SJCRH30 (cell line): ENCODE measurements at regions not wholly inside any gene's neighbourhood (a gene's known extent, or its start where the extent isn't known, plus 50 kb on each side); places are given as distances from the start of the nearest gene placed in this dataset.

Source experiments
- DNase-seq, 2 experiments: peaks; one replicate each; pipeline ENCODE4 v3.0.0-alpha.2; 2015 to 2020
- H3K27ac ChIP-seq: fragments of 250-450 bp; sonication (Bioruptor Pico); 2 replicates; pipeline ENCODE4 v1.5.1; 2020; ENCODE audit warnings: mild to moderate bottlenecking, moderate library complexity
- H3K27me3 ChIP-seq: fragments of 250-450 bp; sonication (Bioruptor Pico); 2 replicates; pipeline ENCODE4 v1.5.1; 2020; ENCODE audit warnings: mild to moderate bottlenecking, moderate library complexity
- H3K36me3 ChIP-seq: fragments of 250-450 bp; sonication (Bioruptor Pico); 2 replicates; pipeline ENCODE4 v1.5.1; 2020; ENCODE audit warnings: mild to moderate bottlenecking, moderate library complexity
- H3K4me1 ChIP-seq: fragments of 250-450 bp; sonication (Bioruptor Pico); 2 replicates; pipeline ENCODE4 v1.5.1; 2020; ENCODE audit warnings: mild to moderate bottlenecking, moderate library complexity
- H3K4me3 ChIP-seq: fragments of 250-450 bp; sonication (Bioruptor Pico); 2 replicates; pipeline ENCODE4 v1.5.1; 2020; ENCODE audit warnings: mild to moderate bottlenecking, moderate library complexity
- H3K9me3 ChIP-seq: fragments of 250-450 bp; sonication (Bioruptor Pico); replicated peaks from 2 replicates; pipeline ENCODE4 v1.5.1; 2020; ENCODE audit warnings: mild to moderate bottlenecking, moderate library complexity

DNA sequence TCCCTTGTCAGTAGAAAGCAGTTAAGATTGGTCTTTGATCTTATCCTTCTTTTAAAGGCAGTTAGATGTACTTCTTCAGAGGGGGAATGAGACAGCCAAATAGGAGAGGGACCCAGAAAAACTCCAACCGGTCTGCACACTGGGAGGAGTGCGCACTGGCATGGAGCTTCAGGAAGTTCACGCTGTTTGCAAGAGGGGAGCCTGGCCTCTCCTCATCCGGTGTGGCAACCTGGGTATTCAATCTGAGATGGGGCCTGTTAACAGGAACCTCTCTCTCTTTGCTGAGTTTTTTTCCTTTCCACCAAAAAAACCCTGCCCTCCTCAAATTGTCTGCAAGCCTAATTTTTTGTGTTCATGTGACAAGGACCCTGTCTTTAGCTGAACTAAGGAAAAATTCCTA, 162.5 kb upstream of the OLIG3 start:
- Histone ChIP-seq H3K36me3 (no peaks in the 10 kb centered on the region), H3K4me1 (peaks cover 16% of the 10 kb centered on the region; the same call in 1 of the 2 replicates), H3K27ac (peak overlapping the region; percentile 43; the same call in 1 of the 2 replicates), H3K27me3 (no peaks in the 10 kb centered on the region), H3K9me3 (peaks cover 26% of the 10 kb centered on the region), H3K4me3 (no peak overlapping the region)
- DNase-seq: no peak

- peaks cover 26% of the 10 kb centered on the region for H3K9me3 ChIP-seq
- peak; percentile 29 to 31 for DNase-seq
- no peak overlapping the region for H3K4me3 ChIP-seq
- H3K27ac ChIP-seq: peak overlapping the region; percentile 43; the same call in 1 of the 2 replicates
- H3K27me3 ChIP-seq: no peaks in the 10 kb centered on the region
- no peaks in the 10 kb centered on the region for H3K36me3 ChIP-seq
- H3K4me1 ChIP-seq: peaks cover 16% of the 10 kb centered on the region; the same call in 1 of the 2 replicates
Measured at GRCh38 chr6:137657351-137657911, 163.2 kb upstream of the OLIG3 start.

- DNase-seq: no peak
- Histone ChIP-seq H3K4me1 (peaks cover 16% of the 10 kb centered on the region; the same call in 1 of the 2 replicates), H3K36me3 (no peaks in the 10 kb centered on the region), H3K27me3 (no peaks in the 10 kb centered on the region), H3K9me3 (peaks cover 24% of the 10 kb centered on the region), H3K4me3 (no peak overlapping the region), H3K27ac (peak overlapping the region; percentile 13; the same call in 1 of the 2 replicates)
Measured at GRCh38 chr6:137658287-137658686, 164.1 kb upstream of the OLIG3 start.

GRCh38 chr6:137659871-137660270, 165.7 kb upstream of the OLIG3 start:
- Histone ChIP-seq H3K9me3 (peaks cover 8% of the 10 kb centered on the region), H3K4me1 (peaks cover 16% of the 10 kb centered on the region; the same call in 1 of the 2 replicates), H3K4me3 (no peak overlapping the region), H3K27me3 (no peaks in the 10 kb centered on the region), H3K27ac (no peak overlapping the region), H3K36me3 (no peaks in the 10 kb centered on the region)
- DNase-seq: no peak

DNA sequence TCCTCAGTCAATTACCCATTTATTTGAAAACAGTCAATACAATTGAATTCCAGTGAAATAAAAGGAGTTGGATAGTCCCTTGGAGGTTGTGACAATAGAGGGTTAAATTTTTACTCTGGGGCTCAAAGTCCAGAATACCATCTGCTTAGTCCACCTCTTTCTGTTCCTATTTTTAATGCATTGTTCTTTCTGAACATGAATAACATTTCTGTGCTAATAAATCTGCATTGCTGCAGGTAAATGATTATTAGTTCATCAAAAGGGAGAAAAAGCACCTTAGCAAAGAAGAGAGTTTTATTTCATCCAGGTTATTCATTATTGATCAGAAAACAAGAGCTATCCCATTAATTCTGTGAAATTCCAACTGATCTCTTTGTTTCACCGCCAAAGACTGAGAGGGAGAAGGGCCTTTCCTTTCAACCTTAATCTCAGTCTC, 166.1 kb upstream of the OLIG3 start:
- Histone ChIP-seq H3K4me3 (no peak overlapping the region), H3K4me1 (peaks cover 16% of the 10 kb centered on the region; the same call in 1 of the 2 replicates), H3K27ac (no peak overlapping the region), H3K27me3 (no peaks in the 10 kb centered on the region), H3K9me3 (peaks cover 4% of the 10 kb centered on the region), H3K36me3 (no peaks in the 10 kb centered on the region)
- no peak for DNase-seq

- Histone ChIP-seq H3K27me3 (no peaks in the 10 kb centered on the region), H3K9me3 (no peaks in the 10 kb centered on the region), H3K36me3 (no peaks in the 10 kb centered on the region; the same call in 1 of the 2 replicates), H3K27ac (no peak overlapping the region), H3K4me3 (no peak overlapping the region), H3K4me1 (peaks cover 19% of the 10 kb centered on the region)
- DNase-seq: peak; percentile 37 to 65
Measured at GRCh38 chr6:137661601-137662000, 167.4 kb upstream of the OLIG3 start.

DNA sequence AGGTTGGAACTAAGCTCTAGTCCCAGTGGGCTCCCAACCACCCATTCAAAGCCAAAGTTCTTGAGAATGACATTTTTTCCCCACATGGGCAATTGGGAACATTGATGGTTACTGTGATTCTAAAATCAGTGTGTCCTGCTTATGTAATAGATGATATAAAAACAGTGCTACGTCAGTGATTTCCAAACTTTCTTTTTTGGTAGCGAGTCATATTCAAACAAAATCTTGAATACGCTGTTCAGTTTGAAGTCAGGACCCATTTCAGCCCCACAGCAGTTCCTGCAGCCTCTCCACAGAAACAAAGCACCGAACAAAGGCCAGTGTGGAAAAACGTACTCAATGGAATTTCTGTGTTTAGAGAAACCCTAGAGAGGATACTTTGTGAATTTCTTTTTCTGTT, 170.0 kb upstream of the OLIG3 start:
- Histone ChIP-seq H3K9me3 (no peaks in the 10 kb centered on the region), H3K4me3 (no peak overlapping the region)

GRCh38 chr6:137665342-137665934, 171.2 kb upstream of the OLIG3 start:
- Histone ChIP-seq H3K27me3 (no peaks in the 10 kb centered on the region), H3K4me1 (peaks cover 9% of the 10 kb centered on the region), H3K4me3 (no peak overlapping the region), H3K27ac (no peak overlapping the region), H3K36me3 (no peaks in the 10 kb centered on the region; the same call in 1 of the 2 replicates), H3K9me3 (no peaks in the 10 kb centered on the region)
- DNase-seq: no peak

More for the DNA sequence above, 170.0 kb upstream of the OLIG3 start:
- no peak for DNase-seq
- no peaks in the 10 kb centered on the region for H3K27me3 ChIP-seq
- H3K36me3 ChIP-seq: no peaks in the 10 kb centered on the region; the same call in 1 of the 2 replicates
- no peak overlapping the region for H3K27ac ChIP-seq
- H3K4me1 ChIP-seq: peaks cover 9% of the 10 kb centered on the region

- Histone ChIP-seq H3K27me3 (no peaks in the 10 kb centered on the region), H3K4me1 (peaks cover 9% of the 10 kb centered on the region), H3K9me3 (no peaks in the 10 kb centered on the region), H3K36me3 (no peaks in the 10 kb centered on the region; the same call in 1 of the 2 replicates), H3K27ac (no peak overlapping the region), H3K4me3 (no peak overlapping the region)
- no peak for DNase-seq
Measured at GRCh38 chr6:137666202-137666774, 172.1 kb upstream of the OLIG3 start.

- DNase-seq: no peak
- Histone ChIP-seq H3K4me1 (peaks cover 3% of the 10 kb centered on the region; the same call in 1 of the 2 replicates), H3K9me3 (no peaks in the 10 kb centered on the region), H3K4me3 (no peak overlapping the region), H3K27ac (no peak overlapping the region), H3K27me3 (no peaks in the 10 kb centered on the region), H3K36me3 (no peaks in the 10 kb centered on the region)
Measured at GRCh38 chr6:137673603-137674002, 179.4 kb upstream of the OLIG3 start.

GRCh38 chr6:137676888-137677287, 182.7 kb upstream of the OLIG3 start:
- no peaks in the 10 kb centered on the region for H3K36me3 ChIP-seq
- no peak for DNase-seq
- no peak overlapping the region for H3K27ac ChIP-seq
- no peaks in the 10 kb centered on the region for H3K27me3 ChIP-seq
- no peak overlapping the region for H3K4me3 ChIP-seq
- H3K9me3 ChIP-seq: no peaks in the 10 kb centered on the region
- H3K4me1 ChIP-seq: no peaks in the 10 kb centered on the region

DNA sequence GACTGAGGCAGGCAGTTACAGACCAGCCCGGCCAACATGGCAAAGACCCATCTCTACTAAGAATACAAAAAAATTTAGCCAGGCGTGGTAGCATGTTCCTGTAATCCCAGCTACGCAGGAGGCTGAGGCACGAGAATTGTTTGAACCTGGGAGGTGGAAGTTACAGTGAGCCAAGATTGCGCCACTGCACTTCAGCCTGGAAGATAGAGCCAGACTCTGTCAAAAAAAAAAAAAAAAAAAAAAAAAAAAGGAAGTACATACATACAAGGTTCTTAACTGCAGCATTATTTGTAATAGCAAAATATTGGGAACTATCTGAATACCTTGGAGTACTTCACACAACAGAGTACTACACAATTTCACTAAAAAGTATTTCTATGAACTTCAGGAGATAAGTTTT, 183.5 kb upstream of the OLIG3 start:
- Histone ChIP-seq H3K27me3 (no peaks in the 10 kb centered on the region), H3K27ac (no peak overlapping the region), H3K9me3 (peaks cover under 1% of the 10 kb centered on the region; the same call in 1 of the 2 replicates), H3K36me3 (no peaks in the 10 kb centered on the region), H3K4me1 (no peaks in the 10 kb centered on the region), H3K4me3 (no peak overlapping the region)
- DNase-seq: no peak

DNA sequence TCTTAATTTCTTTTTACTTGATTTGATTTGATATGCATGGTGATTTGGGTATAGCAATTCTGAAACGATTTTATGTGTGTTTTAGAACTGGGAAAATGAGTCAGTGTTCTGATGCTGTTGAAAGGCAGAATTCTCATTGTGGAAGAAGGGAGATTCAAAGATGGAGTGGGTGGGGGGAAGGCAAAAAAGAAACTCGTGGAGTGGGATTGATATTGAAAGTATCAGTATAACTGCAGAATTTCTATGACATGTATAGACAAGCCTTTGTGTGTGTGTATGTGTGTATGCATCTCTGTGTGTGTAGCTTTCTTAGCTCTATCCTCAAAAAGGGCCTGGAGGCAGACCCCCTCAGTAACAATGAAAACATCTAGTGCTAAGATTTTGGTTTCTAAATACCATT, 184.3 kb upstream of the OLIG3 start:
- no peaks in the 10 kb centered on the region for H3K36me3 ChIP-seq
- no peak for DNase-seq
- H3K9me3 ChIP-seq: peaks cover 4% of the 10 kb centered on the region; the same call in 1 of the 2 replicates
- H3K27me3 ChIP-seq: no peaks in the 10 kb centered on the region
- H3K4me3 ChIP-seq: no peak overlapping the region
- H3K27ac ChIP-seq: no peak overlapping the region
- H3K4me1 ChIP-seq: no peaks in the 10 kb centered on the region

GRCh38 chr6:137680705-137681346, 186.2 kb upstream of the TNFAIP3 start:
- no peak overlapping the region for H3K27ac ChIP-seq
- DNase-seq: no peak

More at GRCh38 chr6:137680705-137681346, 186.2 kb upstream of the TNFAIP3 start:
- Histone ChIP-seq H3K4me1 (peaks cover 10% of the 10 kb centered on the region; the same call in 1 of the 2 replicates), H3K9me3 (peaks cover 4% of the 10 kb centered on the region; the same call in 1 of the 2 replicates), H3K36me3 (no peaks in the 10 kb centered on the region), H3K27me3 (no peaks in the 10 kb centered on the region), H3K4me3 (no peak overlapping the region)
